ENCODE measurements at regions not wholly inside any gene's neighbourhood (a gene's known extent, or its start where the extent isn't known, plus 50 kb on each side); places are given as distances from the start of the nearest gene placed in this dataset.

DNA sequence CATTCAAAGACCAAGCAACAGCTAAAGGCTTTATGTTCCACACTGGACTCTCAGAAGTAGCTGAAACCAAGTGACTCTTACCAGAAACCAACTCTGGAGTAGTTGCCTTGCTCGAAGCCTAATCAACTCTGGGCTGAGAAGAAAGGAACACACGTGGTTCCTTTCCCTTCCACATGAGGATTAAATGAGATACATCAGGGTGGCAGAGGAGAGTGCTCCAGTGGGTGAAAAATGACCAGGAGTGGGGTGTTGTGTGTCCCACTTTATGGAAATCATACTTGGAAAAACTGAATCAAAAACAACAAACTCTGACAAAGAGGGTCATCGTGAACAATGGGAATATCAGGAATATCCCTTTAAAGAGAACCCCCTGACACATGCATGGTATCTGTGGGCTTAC is 234.2 kb upstream of the ASIC2 start:
- no peak overlapping the region for H3K4me3 ChIP-seq (ENCODE audit: low read depth, low read length)
- TF ChIP-seq, protein P1, sequence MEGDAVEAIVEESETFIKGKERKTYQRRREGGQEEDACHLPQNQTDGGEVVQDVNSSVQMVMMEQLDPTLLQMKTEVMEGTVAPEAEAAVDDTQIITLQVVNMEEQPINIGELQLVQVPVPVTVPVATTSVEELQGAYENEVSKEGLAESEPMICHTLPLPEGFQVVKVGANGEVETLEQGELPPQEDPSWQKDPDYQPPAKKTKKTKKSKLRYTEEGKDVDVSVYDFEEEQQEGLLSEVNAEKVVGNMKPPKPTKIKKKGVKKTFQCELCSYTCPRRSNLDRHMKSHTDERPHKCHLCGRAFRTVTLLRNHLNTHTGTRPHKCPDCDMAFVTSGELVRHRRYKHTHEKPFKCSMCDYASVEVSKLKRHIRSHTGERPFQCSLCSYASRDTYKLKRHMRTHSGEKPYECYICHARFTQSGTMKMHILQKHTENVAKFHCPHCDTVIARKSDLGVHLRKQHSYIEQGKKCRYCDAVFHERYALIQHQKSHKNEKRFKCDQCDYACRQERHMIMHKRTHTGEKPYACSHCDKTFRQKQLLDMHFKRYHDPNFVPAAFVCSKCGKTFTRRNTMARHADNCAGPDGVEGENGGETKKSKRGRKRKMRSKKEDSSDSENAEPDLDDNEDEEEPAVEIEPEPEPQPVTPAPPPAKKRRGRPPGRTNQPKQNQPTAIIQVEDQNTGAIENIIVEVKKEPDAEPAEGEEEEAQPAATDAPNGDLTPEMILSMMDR (IDR thresholded peaks at IDR 0.05; ENCODE audit: insufficient read depth, low read depth, low read length, missing control alignments), result no peak
- no peak for DNase-seq (ENCODE audit: low read depth)

GRCh38 chr17:33528846-33529245 is 235.8 kb upstream of the ASIC2 start:
- DNase-seq (ENCODE audit: low read depth), result no peak
- no peak overlapping the region for H3K4me3 ChIP-seq (ENCODE audit: low read depth, low read length)
- TF ChIP-seq, protein P1 (IDR thresholded peaks at IDR 0.05; ENCODE audit: insufficient read depth, low read depth, low read length, missing control alignments), result no peak

DNA sequence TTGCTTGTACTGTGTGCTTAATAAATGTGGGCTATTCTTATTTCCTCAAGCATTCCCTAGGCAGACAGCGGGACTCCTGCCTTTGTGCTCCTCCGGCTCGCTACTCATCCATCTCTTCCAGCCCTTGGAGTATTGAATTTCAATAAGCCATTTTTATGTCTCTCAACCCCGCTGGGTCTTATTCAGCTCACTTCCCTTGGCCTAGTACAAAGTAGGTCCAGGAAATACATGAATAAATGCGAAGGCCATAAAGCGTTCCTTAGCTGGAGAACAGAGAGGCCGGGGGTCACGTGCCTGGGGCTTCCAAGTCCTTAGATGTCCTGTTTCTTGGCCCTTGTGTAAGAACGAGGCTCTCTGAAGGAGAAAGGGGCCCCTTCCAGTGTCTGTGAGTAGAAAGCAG is 236.7 kb upstream of the ASIC2 start:
- no peak overlapping the region for H3K4me3 ChIP-seq (ENCODE audit: low read depth, low read length)
- DNase-seq (ENCODE audit: low read depth), result no peak
- TF ChIP-seq, protein P1 (IDR thresholded peaks at IDR 0.05; ENCODE audit: insufficient read depth, low read depth, low read length, missing control alignments), result no peak

- DNase-seq (ENCODE audit: low read depth), result no peak
- H3K4me3 ChIP-seq (ENCODE audit: low read depth, low read length), result no peak overlapping the region
- TF ChIP-seq, protein P1 (IDR thresholded peaks at IDR 0.05; ENCODE audit: insufficient read depth, low read depth, low read length, missing control alignments), result no peak
Measured at GRCh38 chr17:33531311-33531710, 238.2 kb upstream of the ASIC2 start.

DNA sequence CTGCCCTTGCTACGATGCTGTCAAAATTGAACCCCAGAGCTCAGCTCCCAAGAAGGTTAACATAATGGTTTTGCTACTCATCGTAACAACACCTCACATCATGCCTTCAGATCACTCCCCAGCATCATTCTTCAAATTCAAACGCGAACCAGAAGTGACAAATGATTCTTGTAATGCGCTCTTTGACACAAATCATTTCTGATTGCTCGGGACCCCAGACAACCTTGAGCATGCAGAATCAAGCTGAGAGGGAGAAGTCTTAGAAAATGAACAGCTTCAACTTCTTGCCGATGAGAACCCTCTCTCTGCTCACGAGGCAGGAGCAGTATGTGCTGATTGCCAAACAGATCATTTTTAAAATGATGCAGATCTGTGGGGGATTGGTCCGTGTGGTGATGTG is 241.0 kb upstream of the ASIC2 start:
- H3K4me3 ChIP-seq (ENCODE audit: low read depth, low read length), result no peak overlapping the region
- TF ChIP-seq, protein P1 (IDR thresholded peaks at IDR 0.05; ENCODE audit: insufficient read depth, low read depth, low read length, missing control alignments), result no peak
- DNase-seq (ENCODE audit: low read depth), result no peak

- TF ChIP-seq, protein P1 (IDR thresholded peaks at IDR 0.05; ENCODE audit: insufficient read depth, low read depth, low read length, missing control alignments), result no peak
- H3K4me3 ChIP-seq (ENCODE audit: low read depth, low read length), result no peak overlapping the region
- no peak for DNase-seq (ENCODE audit: low read depth)
Measured at GRCh38 chr17:33545124-33545523, 252.0 kb upstream of the ASIC2 start.

- DNase-seq (ENCODE audit: low read depth), result no peak
- TF ChIP-seq, protein P1 (IDR thresholded peaks at IDR 0.05; ENCODE audit: insufficient read depth, low read depth, low read length, missing control alignments), result no peak
- no peak overlapping the region for H3K4me3 ChIP-seq (ENCODE audit: low read depth, low read length)
Measured at GRCh38 chr17:33550261-33550660, 257.2 kb upstream of the ASIC2 start.

Data from GM12865 (cell line).